GM19043 (cell line): ENCODE measurements at regions not wholly inside any gene's neighbourhood (a gene's known extent, or its start where the extent isn't known, plus 50 kb on each side); places are given as distances from the start of the nearest gene placed in this dataset.
A peak's percentile ranks its signal among the peaks of the same experiment; 100 is the strongest.
"Not testable (repeated sequence)": the region's sequence is repeated elsewhere in the genome, so short reads cannot be mapped to it uniquely, and the experiment has no call there.

Experiments used
- ATAC-seq: cut with Tn5 transposase; IDR thresholded peaks from one replicate; pipeline ENCODE4 v1.9.1; 2021; ENCODE audit warnings: low read depth; ENCODE audit not compliant: unreplicated experiment

- not testable (repeated sequence) for ATAC-seq
Observed at GRCh38 chr9:753734-754133, 87.8 kb upstream of the DMRT1 start.

DNA sequence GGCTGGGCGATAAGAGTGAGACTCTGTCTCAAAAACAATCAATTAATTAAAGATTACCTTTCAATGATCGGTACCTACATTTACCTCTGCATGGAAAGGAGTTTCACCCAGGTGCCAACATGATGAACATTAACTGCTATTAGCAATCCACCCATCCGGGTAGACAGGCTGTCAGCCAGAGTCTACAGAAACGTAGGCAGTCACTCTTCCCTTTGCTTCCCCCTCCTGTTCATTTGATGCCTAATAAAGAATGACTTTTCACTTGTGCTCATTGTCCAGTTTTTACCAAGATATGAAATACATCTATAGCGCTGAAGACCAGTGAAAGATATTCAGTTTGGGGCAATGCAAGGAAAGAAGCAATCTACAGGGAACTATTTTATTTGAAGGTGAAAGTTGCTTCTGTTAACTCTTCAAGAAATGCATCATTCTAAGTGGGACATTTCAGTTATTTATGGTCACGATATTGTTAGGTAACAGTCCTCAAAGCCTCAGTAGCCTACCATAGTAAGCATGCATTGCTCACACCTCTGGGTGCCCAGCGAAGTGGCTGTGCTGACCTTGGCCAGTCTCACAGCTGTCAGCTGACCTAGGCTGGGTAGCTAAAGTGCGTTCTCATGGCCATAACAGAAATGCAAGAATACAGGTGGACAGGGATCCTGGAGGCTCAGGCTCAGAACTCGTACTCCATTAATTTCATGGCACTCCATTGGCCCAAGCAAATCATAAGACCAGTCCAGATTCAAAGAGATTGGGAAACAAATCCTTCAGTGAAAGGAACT is 87.2 kb upstream of the DMRT1 start:
- no peak for ATAC-seq

GRCh38 chr9:755454-756381 is 85.8 kb upstream of the DMRT1 start:
- no peak for ATAC-seq

GRCh38 chr9:757246-757881 is 84.1 kb upstream of the DMRT1 start:
- ATAC-seq, result no peak

- ATAC-seq, result no peak
Observed at GRCh38 chr9:758146-758545, 83.4 kb upstream of the DMRT1 start.

GRCh38 chr9:759541-759940 is 82.0 kb upstream of the DMRT1 start:
- ATAC-seq, result no peak

DNA sequence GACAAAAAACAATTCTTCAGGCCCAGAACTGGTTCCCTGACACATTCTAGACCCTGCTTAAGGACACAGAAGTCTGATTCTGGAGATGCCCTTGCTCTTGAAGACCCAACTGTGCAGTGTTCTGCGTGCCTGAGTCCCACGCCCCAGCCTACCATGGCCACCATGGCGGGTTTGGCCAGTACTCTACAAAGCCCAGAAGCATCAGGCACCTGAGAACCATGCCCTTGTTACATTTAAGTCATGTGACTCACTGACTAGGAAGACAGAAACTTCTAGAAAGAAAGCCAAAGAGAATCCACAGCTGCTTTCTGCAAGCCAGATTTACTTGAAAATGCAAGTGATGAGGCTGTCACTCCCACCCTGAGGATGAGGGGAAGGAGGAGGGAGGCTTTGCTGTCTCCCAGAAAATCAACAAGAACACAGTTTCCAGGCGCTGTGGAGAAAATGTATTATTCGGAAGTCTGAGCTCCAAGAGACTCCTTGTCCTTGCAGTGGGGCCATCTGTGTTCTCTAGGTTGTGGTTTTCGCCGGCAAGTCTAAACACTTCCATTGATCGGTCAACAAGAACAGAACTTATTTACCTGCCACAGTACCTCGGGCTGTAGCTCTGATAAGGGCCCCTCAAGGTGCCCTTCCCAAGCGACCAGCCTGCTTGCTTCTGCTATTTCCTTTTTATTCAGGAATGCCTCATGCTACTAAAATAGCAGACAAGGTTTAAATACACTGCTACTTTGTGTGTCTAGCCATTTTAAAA is 81.3 kb upstream of the DMRT1 start:
- ATAC-seq, result no peak

GRCh38 chr9:761176-761792 is 80.2 kb upstream of the DMRT1 start:
- ATAC-seq, result no peak

GRCh38 chr9:761793-762560 is 79.5 kb upstream of the DMRT1 start:
- no peak for ATAC-seq

DNA sequence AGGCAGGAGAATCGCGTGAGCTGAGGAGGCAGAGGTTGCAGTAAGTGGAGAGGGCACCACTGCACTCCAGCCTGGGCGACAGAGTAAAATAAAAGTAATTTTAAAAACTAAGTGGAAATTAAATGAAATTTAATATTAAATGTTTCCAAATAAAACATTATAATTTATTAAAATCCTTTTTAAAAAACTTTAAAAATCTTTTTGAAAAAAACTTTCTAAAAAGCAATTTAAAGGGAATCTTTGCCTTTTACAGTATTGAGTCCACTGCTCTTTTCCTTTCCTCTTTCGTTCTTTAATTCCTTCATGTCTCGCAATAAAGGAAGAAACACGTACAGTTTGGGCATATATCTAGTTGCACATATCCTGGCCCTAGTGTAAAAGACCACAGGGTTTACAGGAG is 77.8 kb upstream of the DMRT1 start:
- ATAC-seq, result no peak

- ATAC-seq, result peak; percentile 96
Observed at GRCh38 chr9:764105-764524, 77.4 kb upstream of the DMRT1 start.

GRCh38 chr9:764986-765385 is 76.5 kb upstream of the DMRT1 start:
- no peak for ATAC-seq

- not testable (repeated sequence) for ATAC-seq
Observed at GRCh38 chr9:767061-767561, 74.4 kb upstream of the DMRT1 start.

DNA sequence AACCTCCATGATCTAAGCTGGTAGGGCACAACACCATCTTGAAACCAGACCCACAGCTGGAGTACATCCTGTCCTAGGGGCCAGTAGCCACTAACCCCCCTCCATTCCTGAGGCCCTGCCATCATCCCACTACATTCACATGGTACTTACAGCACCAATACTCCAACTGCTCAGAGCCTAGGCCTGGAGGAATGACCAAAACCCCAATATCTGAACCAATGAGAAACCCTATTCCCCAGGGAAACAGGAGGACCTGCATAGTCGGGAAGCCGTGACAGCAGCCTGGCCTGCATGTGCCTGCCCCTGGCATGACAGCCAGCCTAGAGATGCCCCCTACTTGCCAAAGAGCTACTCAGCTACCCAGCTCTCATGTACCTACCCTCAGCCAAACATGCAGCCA is 65.4 kb upstream of the DMRT1 start:
- no peak for ATAC-seq

GRCh38 chr9:777978-778377 is 63.5 kb upstream of the DMRT1 start:
- no peak for ATAC-seq

- ATAC-seq, result no peak
Observed at GRCh38 chr9:784202-784601, 57.3 kb upstream of the DMRT1 start.

DNA sequence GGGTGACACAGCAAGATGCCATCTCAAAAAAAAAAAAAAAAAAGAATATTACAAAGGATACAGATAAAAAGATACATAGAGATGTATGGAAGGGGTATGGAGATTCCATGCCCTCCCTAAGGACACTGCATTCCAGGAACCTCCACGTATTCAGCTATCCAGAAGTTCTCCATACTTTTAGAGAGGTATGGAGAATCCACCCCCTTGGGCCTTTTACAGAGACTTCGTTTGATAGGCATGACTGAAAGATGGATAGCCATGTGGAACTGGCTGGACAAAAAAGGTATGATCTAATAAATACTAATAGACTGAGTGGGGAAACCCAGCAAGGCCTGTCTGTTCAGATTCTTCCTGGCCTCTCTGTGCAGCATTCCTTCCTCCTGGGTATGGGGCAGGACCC is 56.6 kb upstream of the DMRT1 start:
- ATAC-seq, result no peak

GRCh38 chr9:785997-786396 is 55.5 kb upstream of the DMRT1 start:
- no peak for ATAC-seq

DNA sequence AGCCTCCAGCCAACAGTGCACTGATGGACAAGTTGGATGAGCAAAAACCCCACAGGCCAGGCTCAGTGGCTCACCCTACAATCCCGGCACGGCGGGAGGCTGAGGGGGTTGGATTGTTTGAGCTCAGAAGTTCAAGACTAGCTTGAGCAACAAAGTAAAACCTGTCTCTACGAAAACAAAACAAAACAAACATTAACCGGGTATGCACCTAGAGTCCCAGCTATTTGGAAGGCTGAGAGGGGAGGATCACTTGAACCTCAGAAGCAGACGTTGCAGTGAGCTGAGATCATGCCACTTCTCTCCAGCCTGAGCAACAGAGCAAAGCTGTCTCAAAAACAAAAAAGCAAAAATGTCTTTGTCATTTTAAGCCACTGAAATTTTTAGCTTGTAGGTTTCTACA is 55.1 kb upstream of the DMRT1 start:
- ATAC-seq, result no peak
